Omental fat pad (tissue), 3 donors: ENCODE measurements at regions not wholly inside any gene's neighbourhood (a gene's known extent, or its start where the extent isn't known, plus 50 kb on each side); places are given as distances from the start of the nearest gene placed in this dataset.

Experiments
- ATAC-seq: fragments of 150-250 bp; one replicate; pipeline ENCODE4 v1.9.1; 2016; ENCODE audit warnings: mild to moderate bottlenecking, moderate library complexity; ENCODE audit not compliant: low FRiP score
- DNase-seq: peaks from one replicate; pipeline ENCODE4 v3.0.0-alpha.2; 2019; ENCODE audit warnings: low spot score
- TF ChIP-seq, protein P1 (sequence below), 3 donors: fragments of 450-650 bp; IDR thresholded peaks; one replicate each; pipeline ENCODE4 v1.5.1; 2016 to 2017; ENCODE audit warnings: antibody characterized with exemption in 3 of 3, mild to moderate bottlenecking in 3 of 3, moderate library complexity in 2 of 3

- TF ChIP-seq, protein P1, sequence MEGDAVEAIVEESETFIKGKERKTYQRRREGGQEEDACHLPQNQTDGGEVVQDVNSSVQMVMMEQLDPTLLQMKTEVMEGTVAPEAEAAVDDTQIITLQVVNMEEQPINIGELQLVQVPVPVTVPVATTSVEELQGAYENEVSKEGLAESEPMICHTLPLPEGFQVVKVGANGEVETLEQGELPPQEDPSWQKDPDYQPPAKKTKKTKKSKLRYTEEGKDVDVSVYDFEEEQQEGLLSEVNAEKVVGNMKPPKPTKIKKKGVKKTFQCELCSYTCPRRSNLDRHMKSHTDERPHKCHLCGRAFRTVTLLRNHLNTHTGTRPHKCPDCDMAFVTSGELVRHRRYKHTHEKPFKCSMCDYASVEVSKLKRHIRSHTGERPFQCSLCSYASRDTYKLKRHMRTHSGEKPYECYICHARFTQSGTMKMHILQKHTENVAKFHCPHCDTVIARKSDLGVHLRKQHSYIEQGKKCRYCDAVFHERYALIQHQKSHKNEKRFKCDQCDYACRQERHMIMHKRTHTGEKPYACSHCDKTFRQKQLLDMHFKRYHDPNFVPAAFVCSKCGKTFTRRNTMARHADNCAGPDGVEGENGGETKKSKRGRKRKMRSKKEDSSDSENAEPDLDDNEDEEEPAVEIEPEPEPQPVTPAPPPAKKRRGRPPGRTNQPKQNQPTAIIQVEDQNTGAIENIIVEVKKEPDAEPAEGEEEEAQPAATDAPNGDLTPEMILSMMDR (IDR thresholded peaks at IDR 0.05) = no peak
- DNase-seq (no peak), ATAC-seq (peak; percentile 28)
Measured at GRCh38 chr3:43953814-43954692, 263.3 kb downstream of the ABHD5 start.

- DNase-seq = no peak
- no peak for ATAC-seq
- TF ChIP-seq, protein P1 (IDR thresholded peaks at IDR 0.05) = no peak
Measured at GRCh38 chr3:43956945-43957344, 266.2 kb downstream of the ABHD5 start.

DNA sequence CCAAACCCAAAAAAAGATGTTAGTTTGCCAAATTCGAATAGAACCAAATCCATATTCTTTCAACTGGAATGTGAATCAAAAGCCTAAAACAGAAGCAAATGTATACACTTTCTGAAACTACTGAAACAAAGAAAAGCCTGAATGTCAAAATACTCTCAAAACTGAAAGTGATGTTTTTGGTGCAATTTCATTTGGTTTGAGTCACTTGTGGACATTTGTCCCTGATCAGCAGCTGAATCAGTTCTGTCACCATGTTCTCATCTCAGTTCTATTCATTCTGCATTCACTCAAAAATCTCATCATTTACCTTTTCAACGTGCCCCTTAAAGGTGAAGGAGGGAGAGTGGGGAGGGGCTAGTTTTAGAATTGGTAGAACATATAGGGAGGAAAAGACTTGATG lies 266.8 kb downstream of the ABHD5 start:
- ATAC-seq = no peak
- DNase-seq = no peak
- TF ChIP-seq, protein P1 (IDR thresholded peaks at IDR 0.05) = no peak

DNA sequence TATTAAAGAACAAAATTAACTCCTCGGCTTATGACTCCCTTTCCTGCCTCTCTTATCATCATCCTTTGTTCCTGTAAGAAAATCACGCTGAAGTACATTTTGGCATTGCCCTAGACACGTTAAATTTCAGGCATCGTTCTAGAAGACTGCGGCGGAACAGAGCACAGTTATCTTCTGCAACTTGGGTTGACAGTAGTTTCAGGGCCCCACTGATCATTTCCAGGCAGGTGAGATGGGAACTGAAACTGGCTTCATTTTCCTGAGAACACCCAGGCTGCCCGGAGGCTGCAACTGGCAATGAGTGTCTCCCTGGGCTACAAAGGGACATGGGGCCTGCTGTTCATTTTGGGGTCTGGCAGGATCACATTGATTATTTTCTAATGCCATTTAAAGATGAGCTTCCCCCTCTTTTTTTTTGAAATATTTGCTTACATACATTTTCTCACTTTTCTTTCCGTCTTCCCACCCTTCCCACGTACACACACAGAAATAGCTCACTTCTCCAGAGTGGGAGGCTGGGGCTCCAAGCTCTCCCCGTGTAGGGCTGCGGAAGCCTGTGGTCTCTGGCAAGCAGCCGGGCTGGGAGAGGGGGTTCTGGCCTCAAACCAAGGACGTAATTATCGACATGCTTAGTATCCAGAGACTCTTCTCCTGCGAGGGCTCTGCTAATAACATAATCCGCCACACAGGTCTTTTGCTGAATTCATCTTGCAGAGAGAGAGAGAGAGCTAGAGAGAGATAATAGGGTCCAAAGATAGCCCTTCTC lies 267.4 kb downstream of the ABHD5 start:
- ATAC-seq (no peak), DNase-seq (no peak)
- TF ChIP-seq, protein P1 (IDR thresholded peaks at IDR 0.05) = no peak

GRCh38 chr3:43958973-43959372 lies 268.2 kb downstream of the ABHD5 start:
- no peak for ATAC-seq
- TF ChIP-seq, protein P1 (IDR thresholded peaks at IDR 0.05) = no peak
- DNase-seq = no peak

- DNase-seq (no peak), ATAC-seq (no peak)
- TF ChIP-seq, protein P1 (IDR thresholded peaks at IDR 0.05) = no peak
Measured at GRCh38 chr3:43959498-43960447, 269.0 kb downstream of the ABHD5 start.
